T-helper 2 cell treated with Interferon-gamma antibody and Interleukin-4, amounts not matched to agents 100 ng/mL and 5 ng/mL, for 36 hours (primary cell): ENCODE measurements at regions not wholly inside any gene's neighbourhood (a gene's known extent, or its start where the extent isn't known, plus 50 kb on each side); places are given as distances from the start of the nearest gene placed in this dataset.
"Not testable (repeated sequence)": the region's sequence is repeated elsewhere in the genome, so short reads cannot be mapped to it uniquely, and the experiment has no call there.

Experiments used
- intact Hi-C: fragments of 100-400 bp; cut with micrococcal nuclease; formaldehyde crosslinking; loops from one replicate; pipeline ENCODE4 v1.15.1; 2023

DNA sequence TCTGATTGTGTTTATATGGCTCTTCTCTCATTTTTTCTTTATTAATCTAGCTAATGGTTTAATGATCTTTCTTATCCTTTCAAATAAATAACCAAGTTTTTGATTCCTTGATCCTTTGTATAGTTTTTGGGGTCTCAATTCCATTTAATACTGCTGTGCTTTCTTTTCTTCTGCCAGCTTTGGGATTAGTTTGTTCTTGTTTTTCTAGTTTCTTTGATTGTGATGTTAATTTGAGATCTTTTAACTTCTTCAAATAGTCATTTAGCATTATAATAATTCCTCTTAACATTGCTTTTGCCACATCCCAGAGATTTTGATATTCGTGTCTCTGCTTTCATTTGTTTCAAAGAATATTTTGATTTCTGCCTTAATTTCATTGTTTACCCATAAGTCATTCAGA is 1126.6 kb downstream of the NAALADL2 start:
- intact Hi-C loops = no loop called here

DNA sequence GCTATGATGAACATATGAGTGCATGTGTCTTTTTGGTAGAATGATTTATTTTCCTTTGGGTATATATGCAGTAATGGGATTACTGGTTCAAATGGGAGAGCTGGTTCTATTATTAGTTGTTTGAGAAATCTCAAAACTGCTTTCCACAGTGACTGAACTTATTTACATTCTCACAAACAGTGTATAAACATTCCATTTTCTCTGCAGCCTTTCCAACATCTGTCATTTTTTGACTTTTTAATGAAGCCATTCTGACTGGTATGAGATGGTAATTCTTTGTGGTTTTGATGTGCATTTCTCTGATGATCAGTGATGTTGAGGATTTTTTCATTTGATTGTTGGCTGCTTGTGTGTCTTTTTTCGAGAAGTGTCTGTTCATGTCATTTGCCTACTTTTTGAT is 1124.2 kb downstream of the NAALADL2 start:
- intact Hi-C loops = no loop called here

- intact Hi-C loops = no loop called here
Measured at GRCh38 chr3:175980486-175981090, 1121.5 kb downstream of the NAALADL2 start.

- intact Hi-C loops = no loop called here
Measured at GRCh38 chr3:175977968-175978752, 1119.0 kb downstream of the NAALADL2 start.

DNA sequence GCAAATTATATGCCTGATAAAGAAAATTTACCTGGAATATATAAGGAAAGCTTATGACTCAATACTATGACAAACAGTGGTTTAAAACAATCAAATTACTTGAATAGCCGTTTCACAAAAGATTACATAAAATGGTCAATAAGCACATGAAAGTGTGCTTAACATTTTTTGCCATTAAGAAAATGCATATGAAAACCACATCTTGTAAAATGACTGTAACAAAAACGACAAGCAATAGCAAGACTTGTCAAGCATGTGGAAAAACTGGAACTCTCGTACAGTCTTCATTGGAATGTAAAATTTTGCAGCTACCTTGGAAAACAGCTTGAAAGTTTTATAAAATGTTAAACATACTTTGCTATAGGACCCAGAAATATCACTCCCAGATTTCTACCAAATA is 1110.3 kb downstream of the NAALADL2 start:
- intact Hi-C loops = no loop called here

DNA sequence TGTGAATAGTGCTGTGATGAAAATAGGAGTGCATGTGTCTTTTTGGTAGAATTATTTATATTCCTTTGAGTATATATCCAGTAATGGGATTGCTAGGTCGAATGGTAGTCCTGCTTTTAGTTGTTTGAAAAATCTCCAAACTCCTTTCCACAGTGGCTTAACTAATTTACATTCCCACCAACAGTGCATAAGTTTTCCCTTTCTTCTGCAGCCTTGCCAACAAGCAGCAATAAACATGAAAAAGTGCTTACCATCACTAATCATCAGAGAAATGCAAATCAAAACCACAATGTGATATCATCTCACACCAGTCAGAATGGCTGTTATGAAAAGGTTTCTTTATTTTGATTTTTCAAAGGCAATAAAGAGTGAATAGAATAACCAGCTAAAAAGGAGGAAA is 1105.9 kb downstream of the NAALADL2 start:
- intact Hi-C loops = no loop called here

DNA sequence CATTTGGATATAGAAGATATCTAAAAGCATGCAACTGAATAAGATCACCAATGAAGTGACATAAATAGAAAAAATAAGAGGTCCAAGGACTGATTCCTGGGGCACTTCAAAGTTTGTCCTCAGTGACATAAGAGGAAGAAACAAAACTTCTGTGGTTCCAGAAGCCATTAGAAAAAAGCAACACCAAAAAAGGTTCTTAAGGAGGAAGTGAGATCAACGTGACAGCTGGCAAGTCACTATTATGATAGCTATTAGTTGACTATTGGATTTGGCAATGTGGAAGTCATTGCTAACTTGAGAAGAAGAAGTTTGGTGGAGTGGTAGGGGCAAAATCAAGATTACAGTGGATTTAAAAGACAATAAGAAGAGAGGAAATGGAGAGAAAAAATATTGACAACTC is 1098.3 kb downstream of the NAALADL2 start:
- intact Hi-C loops = no loop called here

DNA sequence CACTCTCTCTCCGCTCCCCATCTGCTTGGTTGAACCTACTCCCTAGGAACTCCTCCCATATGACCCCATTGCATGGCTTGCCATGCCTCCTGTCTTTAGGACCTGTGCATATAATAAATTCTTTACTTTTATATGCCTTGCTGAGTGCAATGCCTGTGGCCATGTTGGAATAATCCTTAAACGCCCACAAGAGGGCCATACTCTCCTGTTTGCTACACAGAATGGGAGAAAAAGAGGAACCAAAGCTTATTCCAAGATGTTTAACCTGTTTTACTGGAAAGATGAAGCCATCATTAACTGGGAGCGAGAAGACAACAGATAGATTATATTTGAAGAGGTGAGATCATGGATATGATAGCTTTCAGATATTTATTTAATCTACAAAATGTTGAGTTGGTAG is 1097.8 kb downstream of the NAALADL2 start:
- intact Hi-C loops = no loop called here

DNA sequence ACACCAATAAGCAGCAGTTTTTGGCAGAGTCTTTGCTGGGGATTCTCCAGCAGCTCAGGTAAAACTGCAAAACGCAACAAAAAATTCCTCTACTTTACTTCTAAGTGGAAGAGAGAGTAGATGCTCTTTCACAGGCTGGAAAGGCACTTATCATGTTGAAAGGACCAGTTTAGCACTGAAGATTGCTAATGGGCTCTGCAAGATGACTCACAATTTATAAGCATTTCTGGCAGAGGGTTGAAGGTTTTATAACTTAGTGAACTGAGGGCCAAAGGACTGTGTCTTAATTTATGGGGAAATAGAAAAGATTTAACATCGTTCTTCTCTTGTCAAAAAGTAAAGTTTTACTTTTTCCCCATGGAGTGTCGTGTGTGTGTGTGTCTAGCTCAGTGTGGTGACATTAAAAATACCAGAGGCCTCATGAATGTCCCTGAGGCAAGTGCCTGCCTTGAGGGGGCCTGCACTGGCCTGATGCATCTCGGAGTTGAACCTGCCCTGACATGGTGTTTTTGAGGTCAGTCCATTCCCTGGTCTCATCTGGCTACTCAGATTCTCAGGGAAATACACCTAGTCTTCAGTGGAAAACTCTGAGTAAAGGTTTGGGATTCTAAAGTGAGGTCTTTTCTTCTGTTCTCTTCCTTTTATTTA is 1092.0 kb downstream of the NAALADL2 start:
- intact Hi-C loops = no loop called here

- intact Hi-C loops = no loop called here
Measured at GRCh38 chr3:175948041-175948440, 1088.9 kb downstream of the NAALADL2 start.

DNA sequence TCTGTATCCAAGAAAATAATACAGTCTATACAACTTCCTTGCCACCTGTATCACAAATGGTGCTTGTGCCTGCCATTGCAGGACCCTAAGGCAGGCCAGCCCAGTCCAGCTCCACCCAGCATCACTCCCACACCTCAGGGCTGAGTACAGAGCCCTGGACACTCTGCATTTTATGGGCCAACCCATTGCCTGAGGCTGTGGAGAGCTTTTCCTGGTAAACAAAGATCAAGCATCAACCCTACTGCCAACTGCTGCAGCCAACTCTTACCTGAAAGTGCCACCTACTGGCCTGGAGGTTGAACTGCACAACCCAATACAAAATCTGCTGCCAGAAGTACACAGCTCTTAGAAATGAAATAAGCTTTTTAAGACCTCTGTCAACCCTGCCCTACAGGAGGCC is 1082.2 kb downstream of the NAALADL2 start:
- intact Hi-C loops = no loop called here

GRCh38 chr3:175940881-175941280 is 1081.7 kb downstream of the NAALADL2 start:
- intact Hi-C loops = no loop called here

DNA sequence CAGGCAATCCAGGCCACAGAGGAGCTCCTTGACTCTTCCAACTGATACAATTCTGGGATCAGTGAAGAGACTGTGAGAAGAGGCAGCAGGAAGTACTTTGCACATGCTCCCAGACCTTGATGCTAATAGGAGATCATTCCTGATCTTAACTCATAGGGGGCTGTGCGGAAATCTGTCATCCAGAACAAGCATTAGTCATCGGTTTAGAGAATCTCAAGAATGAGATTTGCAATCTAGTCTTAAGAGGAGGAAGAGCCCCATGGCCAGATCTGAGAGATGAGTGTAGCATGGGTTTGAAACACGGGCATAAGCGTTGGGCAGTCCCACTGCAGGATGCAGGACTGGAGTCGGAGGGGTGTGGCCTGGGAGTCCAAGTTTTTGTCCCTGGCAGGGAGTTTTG is 1081.1 kb downstream of the NAALADL2 start:
- intact Hi-C loops = no loop called here

DNA sequence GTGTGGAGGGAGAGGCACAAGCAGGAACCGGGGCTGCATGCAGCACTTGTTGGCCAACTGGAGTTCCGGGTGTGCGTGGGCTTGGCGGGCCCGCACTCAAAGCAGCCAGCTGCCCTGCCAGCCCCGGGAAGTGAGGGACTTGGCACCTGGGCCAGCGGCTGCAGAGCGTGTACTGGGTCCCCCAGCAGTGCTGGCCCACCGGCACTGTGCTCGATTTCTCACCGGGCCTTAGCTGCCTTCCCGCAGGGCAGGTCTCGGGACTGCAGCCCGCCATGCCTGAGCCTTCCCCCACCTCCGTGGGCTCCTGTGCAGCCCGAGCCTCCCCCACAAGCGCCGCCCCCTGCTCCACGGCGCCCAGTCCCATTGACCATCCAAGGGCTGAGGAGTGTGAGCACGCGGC is 1078.2 kb downstream of the NAALADL2 start:
- intact Hi-C loops = not testable (repeated sequence)

DNA sequence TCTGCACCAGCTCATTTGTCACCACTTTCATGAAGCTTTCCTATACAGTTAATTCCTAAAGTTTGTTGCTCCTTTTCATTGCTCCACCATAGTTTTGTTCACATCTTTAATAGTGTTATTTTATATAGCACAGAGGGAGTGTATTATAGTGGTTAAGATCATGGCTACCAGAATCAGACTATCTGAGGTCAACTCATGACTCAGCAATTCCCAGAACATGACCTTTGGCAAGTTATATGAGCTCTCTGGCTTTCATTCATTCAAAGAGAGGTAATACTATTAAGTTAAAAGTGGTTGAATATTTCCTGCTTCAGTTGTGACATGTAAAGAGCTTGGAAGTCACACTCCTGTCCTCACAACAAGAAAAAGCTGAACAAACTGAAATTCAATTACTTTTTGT is 1073.5 kb downstream of the NAALADL2 start:
- intact Hi-C loops = no loop called here

GRCh38 chr3:175919133-175919532 is 1060.0 kb downstream of the NAALADL2 start:
- intact Hi-C loops = no loop called here

DNA sequence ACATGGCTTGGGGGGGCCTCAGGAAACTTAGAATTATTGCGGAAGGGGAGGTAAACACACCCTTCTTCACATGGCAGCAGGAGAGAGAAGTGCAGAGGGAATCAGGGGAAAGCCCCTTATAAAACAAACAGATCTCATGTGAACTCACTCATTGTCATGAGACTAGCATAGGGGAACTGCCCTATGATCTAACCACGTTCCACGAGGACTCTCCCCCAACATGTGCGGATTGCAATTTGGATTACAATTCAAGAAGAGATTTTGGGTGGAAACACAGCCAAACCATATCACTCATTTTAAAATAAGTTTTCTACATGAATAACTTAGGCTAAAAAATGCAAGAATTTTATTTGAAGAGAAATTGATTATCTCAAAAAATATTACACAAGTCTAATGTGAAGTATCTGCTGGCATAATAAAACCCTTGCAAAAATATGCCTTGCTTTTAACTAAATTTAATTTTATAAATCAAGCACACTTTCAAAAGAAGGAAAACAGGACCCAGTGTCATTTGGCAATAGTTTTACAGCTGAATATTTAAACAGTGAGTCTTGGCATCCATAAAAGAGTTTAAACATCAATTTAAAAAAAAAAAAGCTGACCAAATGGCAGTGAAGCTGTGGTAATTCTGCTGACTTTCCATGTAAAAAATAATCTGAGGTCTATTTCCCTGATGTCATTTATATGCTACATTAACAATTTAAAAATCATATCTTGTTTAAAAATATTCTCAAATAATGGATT is 1057.2 kb downstream of the NAALADL2 start:
- intact Hi-C loops = no loop called here

DNA sequence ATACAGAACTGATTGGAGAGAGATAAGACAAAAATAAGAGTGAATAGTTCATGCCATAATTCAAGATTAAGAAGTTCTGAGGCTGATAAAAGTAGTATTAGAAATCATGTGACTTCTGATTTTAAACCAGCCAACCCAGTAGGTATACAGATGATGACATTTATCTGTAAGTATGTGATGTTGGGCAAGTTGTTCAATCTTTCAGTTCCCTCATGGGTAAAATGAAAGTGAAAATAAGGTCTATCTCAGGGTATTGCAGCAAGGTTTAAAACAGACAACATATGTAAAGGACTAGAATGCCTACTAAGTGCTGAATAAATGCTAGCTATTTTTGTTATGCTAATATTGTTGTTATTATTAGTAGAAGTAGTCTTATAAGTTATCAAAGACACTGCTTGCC is 1055.7 kb downstream of the NAALADL2 start:
- intact Hi-C loops = no loop called here

DNA sequence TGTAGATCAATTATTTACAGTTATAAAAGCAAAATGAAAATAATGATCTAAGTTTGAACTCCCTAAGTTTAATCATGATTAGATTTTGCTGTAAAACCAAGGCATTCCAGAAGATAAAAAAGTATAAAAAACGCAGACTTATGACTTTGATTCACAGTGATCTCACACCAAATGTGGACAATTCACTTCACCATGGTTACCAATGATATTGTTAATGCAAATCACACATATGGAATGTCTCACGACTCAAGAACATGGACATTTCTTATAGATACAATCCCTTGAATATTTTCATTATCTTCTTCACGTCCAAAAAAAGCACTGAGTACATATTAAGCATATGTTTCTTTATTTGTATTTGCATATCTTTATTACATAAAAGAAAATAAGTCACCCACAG is 1054.2 kb downstream of the NAALADL2 start:
- intact Hi-C loops = no loop called here

DNA sequence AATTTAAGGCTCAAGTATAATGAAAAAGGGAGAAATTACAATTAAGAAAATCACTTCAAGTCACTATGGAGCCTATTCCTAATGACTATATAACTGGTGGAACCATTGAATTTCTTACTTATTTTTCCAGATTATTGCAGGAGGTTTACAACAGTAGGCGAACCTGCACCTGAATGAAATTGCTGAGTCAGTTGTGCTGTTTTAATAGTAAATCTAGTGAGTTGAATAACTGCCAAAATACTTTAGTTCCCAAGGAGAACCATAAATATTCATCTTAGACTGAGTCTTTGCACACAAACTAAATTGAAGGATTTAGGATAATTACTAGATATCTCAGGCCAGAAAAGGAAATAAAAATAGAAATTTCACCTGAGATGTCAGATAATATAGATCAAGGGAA is 1052.8 kb downstream of the NAALADL2 start:
- intact Hi-C loops = no loop called here

GRCh38 chr3:175902226-175902625 is 1043.1 kb downstream of the NAALADL2 start:
- intact Hi-C loops = no loop called here

DNA sequence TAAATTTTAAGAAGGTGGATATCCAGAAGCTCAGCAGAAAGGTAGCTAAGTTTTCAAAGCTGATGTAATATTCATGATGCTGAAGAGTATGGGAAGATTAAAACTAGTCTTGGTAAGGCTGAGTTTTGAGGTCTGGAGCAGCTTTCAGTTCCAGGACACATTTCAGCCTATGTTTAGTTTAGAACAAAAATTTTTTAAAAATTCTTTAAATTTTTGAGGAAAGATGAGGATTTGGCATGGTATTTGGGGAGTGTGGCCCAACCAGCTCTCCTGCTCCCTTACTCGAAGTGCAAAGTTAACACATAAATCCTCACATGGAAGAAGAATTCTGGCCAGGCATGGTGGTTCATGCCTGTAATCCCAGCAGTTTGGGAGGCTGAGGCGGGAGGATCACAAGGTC is 1039.1 kb downstream of the NAALADL2 start:
- intact Hi-C loops = no loop called here
